CD4-positive, alpha-beta T cell treated with Interleukin-6 at 100 ng/mL for 8 hours (primary cell): ENCODE measurements at regions not wholly inside any gene's neighbourhood (a gene's known extent, or its start where the extent isn't known, plus 50 kb on each side); places are given as distances from the start of the nearest gene placed in this dataset.

ENCODE experiments used
- DNase-seq: peaks from one replicate; pipeline ENCODE4 v3.0.0-alpha.2; 2020; ENCODE audit warnings: mixed read lengths, low spot score

DNA sequence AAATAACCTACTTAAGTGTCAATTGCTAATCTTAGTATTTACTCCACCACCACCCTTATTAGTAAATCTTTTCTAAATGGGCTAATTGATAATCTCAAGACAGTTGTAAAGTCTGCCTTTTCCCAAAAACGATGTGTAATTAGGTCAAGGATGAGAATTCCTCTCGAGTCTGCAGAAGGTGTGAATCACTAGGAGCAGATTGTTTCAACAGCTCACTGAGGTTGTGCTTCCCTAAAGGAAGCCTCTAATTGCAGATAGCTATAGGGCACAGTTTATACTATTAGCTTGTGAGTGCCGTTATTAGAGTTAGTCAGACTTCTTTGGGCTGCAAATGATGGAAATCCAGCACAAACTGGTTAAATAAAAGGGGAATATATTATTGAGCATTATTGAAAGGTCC lies 84.9 kb downstream of the C11orf91 start:
- DNase-seq = no peak

DNA sequence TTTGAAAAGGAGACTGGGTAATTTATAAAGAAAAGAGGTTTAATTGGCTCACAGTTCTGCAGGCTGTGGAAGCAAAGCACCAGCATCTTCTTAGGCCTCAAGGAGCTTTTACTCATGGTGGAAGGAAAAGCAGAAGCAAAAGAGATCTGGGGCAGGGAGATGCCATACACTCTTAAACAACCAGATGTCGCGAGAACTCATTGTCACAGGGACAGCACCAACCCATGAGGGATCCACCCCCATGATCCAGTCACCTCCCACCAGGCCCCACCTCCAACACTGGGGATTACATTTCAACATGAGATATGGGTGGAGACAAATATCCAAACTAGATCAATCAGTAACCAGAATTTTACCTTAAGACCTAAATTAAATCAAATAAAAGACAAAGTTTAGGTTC lies 87.2 kb downstream of the C11orf91 start:
- no peak for DNase-seq

GRCh38 chr11:33610903-33611302 lies 89.7 kb downstream of the C11orf91 start:
- DNase-seq = no peak

GRCh38 chr11:33608386-33608785 lies 92.2 kb downstream of the C11orf91 start:
- DNase-seq = no peak

GRCh38 chr11:33606762-33607161 lies 93.9 kb downstream of the C11orf91 start:
- no peak for DNase-seq

GRCh38 chr11:33605703-33606102 lies 94.9 kb downstream of the C11orf91 start:
- DNase-seq = no peak

GRCh38 chr11:33598426-33599069 lies 102.1 kb downstream of the C11orf91 start:
- no peak for DNase-seq

- DNase-seq = no peak
Measured at GRCh38 chr11:33594188-33594587, 106.4 kb downstream of the C11orf91 start.

DNA sequence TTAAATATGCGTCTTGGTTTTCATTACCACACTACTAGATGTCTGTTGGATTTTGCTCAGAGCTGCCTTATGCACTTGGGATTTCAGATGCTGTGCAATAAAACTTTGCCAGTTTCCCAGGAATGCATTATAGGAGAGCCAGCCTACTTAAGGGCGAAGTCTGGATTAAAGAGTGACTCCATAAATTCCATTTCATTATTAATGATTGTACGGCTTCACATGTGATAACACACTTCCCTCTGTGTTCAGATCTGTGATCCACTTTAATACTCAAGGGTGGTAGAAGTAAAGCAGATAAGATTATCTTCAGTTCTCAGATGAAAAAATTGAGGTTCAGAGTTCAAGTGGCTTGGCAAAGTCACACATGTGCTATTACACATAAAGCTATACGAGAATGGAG lies 110.2 kb downstream of the C11orf91 start:
- DNase-seq = no peak

DNA sequence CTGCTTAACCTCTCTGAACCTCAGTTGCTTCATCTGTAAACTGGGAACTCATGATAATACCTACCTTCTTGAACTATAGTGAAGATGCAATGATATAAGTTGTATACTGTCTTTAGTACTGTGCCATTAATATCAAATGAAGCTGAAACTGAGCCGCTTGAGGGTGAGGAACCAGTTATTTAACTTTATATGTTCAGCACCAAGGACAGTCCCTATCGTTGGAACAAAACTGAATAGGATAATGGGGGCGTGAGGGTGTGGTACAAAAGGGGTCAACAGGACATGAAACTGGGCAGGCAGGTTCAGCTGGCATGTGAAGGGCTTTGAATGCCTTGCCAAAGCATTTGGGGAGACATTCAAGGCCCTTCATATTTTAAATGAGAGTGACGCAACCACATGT lies 112.6 kb downstream of the C11orf91 start:
- no peak for DNase-seq

DNA sequence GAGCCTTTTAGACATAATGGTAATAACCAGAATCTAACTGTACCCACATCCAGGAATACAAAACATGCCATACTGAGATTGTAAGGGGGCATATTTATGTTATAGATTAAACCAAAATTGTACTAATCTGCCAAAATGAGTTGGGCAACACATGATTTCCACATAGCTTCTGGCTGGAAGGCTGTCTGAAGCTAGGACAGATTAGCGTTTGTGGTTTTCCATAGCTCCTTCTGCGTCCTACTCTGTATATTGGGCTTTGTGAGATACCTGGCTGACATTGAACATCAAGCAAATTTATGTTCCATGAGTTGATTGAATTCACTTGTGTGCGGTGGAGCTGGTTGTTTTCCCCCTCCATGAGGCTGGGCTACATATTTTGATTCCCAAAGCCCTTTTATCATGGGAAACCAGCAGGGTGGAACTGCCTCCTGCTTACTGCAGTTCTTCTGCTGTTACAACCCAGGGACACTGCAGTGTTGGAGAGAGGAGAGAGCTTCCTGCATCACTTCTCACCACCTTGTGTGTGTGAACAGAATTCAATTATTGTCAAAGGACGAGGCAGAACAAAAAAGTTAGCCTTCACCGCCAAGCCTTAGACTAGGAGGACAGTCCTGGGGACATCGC lies 114.9 kb downstream of the C11orf91 start:
- no peak for DNase-seq

DNA sequence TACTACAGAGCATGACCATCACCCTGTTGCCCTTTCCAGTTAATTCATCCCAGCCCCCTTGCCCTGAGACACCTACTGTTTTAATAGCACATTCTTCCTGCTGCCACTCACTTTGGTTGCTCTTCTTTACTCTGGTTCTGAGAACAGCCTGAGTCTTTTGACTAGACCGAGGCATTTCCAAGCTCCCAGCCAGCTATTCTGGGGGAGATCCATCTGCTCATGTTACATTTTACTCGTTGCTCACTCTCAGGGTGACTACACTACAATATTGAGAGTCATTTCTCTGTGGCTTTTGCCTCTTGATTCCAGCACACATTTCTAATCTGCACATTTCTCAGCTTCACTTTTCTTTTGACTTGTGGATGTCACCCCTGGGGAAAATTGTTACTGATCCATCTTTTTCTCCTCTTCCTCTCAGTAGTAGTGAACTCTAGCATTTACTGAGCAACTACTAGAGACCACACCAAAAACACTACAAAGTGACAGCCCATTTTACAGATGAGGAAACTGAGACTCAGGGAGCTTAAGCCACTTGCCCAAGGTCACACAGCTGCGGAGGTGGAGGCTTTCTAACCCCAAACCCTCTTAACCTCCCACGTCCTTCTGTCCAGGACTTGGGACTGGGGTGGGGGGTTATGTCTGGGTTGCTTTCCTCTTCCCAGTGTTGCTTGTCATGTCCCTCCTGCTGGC lies 117.8 kb downstream of the C11orf91 start:
- DNase-seq = no peak

DNA sequence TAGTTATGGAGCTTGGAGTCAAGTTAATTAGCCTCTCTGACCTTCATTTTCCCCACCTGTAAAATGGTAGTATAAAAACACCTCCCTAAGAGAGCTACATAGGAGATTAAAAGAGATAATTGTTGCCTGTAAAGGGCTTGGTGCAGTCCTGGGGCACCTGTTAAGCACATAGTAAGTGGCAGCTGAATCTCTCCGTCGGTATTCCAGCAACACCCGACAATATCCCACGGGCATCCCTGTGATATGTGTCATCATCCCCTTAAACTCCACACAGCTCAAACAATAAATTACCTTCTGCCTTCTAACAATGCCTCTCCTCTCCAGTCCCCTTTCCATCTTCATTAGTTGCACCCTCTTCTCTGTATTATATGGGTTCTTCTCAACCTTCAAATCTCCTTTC lies 121.5 kb downstream of the C11orf91 start:
- no peak for DNase-seq

DNA sequence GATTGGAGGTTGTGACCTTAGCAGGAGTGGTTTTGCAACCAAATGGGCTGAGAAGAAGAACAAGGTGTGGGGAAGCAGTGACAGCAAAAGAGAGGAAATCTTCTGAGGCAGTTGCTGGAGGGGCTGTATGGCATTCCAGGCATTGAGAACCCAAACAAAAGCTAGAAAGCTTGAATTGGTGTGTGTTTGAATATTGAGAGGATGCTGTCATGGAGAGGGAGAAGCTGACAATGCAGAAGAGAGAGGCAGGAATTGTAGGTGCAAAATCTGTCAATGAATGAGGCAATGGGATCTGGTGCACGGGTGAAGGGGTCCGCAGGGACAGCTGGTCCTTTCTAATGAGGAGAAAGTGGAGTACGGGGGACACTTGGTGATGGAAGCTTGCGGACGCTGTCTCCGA lies 123.4 kb downstream of the C11orf91 start:
- DNase-seq = no peak

- DNase-seq = no peak
Measured at GRCh38 chr11:33575311-33575710, 125.3 kb downstream of the C11orf91 start.

DNA sequence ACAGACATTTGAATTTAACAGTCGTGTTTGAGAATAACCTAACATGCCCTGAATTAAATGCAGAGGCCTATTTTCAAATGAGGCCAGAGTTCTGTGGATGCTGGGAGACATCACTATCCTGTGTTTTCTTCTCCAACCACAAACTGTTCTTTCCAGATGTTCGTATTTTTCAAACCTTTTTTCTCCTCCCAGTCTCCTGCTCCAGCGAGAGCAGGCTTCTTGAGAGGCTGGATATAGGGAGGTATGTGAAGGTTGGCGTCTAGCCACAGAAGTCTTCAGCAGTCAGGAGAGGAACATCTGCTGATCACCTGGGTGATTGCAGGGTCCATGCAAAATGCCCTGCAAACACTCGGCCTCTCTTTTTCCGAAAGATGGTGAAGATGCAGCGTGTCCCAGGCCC lies 126.3 kb downstream of the C11orf91 start:
- DNase-seq = no peak

- DNase-seq = no peak
Measured at GRCh38 chr11:33569333-33569732, 131.3 kb downstream of the C11orf91 start.

DNA sequence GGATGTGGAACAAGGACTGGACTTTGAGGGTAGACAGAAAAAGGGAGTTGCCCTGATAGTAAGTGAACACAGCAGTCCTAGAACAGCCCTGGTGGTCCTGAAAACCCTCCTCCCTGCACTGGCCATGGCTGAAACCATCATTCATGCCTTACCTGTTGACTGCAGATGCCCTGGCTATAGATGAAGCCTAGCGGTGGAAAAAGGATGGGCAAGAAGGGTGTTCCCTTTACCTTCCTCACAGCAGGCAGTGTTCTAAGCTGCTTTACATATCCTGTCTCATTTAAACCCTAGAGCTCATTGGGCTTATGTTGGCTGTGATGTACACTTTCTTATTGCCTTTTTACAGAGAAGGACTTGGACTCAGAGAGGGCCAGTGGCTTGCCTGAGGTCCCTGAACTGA lies 133.6 kb downstream of the C11orf91 start:
- DNase-seq = no peak

- DNase-seq = no peak
Measured at GRCh38 chr11:33564856-33565453, 135.7 kb downstream of the C11orf91 start.

GRCh38 chr11:33560729-33561128 lies 139.9 kb downstream of the C11orf91 start:
- DNase-seq = no peak

- DNase-seq = no peak
Measured at GRCh38 chr11:33559567-33559966, 141.1 kb downstream of the C11orf91 start.

DNA sequence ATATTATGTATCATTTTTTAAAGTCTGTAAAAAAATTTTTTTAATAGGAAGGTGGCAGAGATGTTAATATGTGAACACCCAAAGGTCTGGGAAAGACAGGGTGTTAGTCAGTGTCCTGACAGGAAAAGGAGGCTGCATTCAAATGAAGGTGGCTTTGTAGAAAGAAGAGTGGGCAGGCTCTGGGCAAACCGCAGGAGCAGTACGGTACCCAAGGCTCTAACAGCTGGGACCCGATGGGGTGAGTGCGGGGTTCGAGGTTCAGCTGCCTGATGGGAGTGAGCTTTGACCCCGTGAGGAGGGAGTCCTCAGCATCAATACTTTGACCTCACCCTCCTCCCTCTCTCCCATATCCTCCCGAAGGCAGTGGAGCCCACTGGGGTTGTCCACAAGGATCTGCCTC lies 142.5 kb downstream of the C11orf91 start:
- no peak for DNase-seq

DNA sequence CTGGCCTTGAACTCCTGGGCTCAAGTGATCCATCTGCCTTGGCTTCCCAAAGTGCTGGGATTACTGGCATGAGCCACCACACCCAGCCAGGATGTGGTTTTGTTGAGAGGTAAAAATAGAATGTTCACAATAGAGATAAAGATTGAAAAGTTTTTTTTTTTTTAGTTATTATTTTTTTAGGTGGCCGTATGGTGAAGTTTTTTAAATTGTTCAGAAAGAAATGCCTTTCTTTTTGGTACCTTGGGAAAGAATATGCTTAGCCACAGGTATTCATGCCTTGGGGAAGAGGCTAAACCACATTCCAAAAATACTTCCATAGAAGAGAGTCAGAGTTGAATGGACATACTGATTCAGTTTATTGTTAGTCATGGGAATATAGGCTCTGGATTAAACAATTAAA lies 143.4 kb downstream of the C11orf91 start:
- no peak for DNase-seq
